ENCODE measurements at regions not wholly inside any gene's neighbourhood (a gene's known extent, or its start where the extent isn't known, plus 50 kb on each side); places are given as distances from the start of the nearest gene placed in this dataset.

GRCh38 chr6:156031516-156031915 lies 575.9 kb upstream of the NOX3 start:
- H3K36me3 ChIP-seq = no peaks in the 10 kb centered on the region
- no peak for TF ChIP-seq CTCF (IDR thresholded peaks at IDR 0.05)
- no peak for TF ChIP-seq POLR2A (IDR thresholded peaks at IDR 0.05)
- no peak overlapping the region for H3K4me3 ChIP-seq
- no peaks in the 10 kb centered on the region for H3K27me3 ChIP-seq
- intact Hi-C loops (cut with DNase I) = no loop called here
- DNase-seq (no peak), ATAC-seq (no peak)
- WGBS (ENCODE audit: insufficient coverage, low coverage, low lambda C conversion rate, missing lambda C conversion rate) = 22% methylated on average over 1 of the region's 1 CpG
- H3K4me1 ChIP-seq = no peaks in the 10 kb centered on the region
- H3K9me3 ChIP-seq = no peaks in the 10 kb centered on the region
- no peak overlapping the region for H3K27ac ChIP-seq

DNA sequence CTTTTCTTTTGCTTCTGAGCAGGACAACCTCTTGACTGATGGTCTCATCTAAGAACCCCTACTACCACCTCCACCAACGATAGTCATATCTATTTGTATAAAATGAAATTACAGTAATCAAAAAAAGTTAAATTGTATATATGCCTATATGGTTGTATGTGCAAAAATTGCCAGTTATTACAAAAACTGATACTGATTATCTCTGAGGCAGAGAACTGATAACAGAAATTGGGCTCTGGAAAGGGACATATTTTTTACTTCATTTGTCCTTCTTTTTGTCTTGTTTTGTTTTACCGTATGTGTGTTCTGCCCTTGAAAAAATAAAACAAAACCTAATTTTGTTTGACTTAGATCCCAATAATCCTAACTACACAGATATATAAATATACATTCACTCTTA lies 574.4 kb upstream of the NOX3 start:
- H3K9me3 ChIP-seq = no peaks in the 10 kb centered on the region
- intact Hi-C loops (cut with DNase I) = no loop called here
- H3K4me1 ChIP-seq = no peaks in the 10 kb centered on the region
- no peaks in the 10 kb centered on the region for H3K27me3 ChIP-seq
- no peak overlapping the region for H3K27ac ChIP-seq
- ATAC-seq (no peak), DNase-seq (no peak)
- 69% methylated on average over 2 of the region's 2 CpGs for WGBS (ENCODE audit: insufficient coverage, low coverage, low lambda C conversion rate, missing lambda C conversion rate)
- H3K4me3 ChIP-seq = no peak overlapping the region
- TF ChIP-seq CTCF (IDR thresholded peaks at IDR 0.05) = no peak
- TF ChIP-seq POLR2A (IDR thresholded peaks at IDR 0.05) = no peak
- no peaks in the 10 kb centered on the region for H3K36me3 ChIP-seq

DNA sequence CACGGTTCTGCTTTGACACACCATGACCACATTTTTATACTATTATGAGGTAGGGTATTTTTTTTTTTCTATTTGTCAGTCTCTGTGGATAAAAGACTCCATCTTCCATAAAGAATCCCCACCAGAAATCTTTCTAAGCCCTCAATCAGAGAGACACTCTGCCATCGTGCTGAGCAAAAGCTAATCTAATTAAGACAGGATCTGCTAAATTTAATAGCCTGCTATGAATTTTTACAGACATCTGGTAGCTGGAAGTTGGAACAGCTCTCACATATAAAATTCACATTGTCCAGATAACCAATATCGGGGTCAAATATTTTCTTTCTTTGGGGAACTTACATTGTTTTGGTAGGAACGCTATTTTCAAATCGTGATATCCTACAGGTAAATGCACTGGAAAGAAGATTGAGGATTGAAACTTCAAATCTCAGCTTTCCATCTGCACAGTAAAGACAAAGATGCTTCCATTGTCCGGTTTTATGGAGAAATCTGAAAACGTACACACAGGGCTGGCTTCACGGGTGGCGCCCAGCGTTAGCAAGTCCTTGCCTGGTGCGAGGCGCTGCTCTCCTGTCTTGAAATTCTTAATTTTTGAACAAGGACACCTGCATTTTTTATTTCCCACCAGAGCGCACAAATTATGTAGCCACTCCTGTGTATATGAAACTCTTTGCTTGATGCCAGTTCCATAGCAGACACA lies 573.8 kb upstream of the NOX3 start:
- no peak for TF ChIP-seq POLR2A (IDR thresholded peaks at IDR 0.05)
- TF ChIP-seq CTCF (IDR thresholded peaks at IDR 0.05) = no peak
- intact Hi-C loops (cut with DNase I) = no loop called here

GRCh38 chr6:156028335-156029131 lies 572.9 kb upstream of the NOX3 start:
- no peak for ATAC-seq

More for the DNA sequence above, 573.8 kb upstream of the NOX3 start:
- Histone ChIP-seq H3K9me3 (no peaks in the 10 kb centered on the region), H3K36me3 (no peaks in the 10 kb centered on the region), H3K4me1 (no peaks in the 10 kb centered on the region), H3K27me3 (no peaks in the 10 kb centered on the region), H3K27ac (no peak overlapping the region), H3K4me3 (no peak overlapping the region)
- DNase-seq = no peak
- no peak for ATAC-seq
- WGBS (ENCODE audit: insufficient coverage, low coverage, low lambda C conversion rate, missing lambda C conversion rate) = 71% methylated on average over 13 of the region's 13 CpGs

More at GRCh38 chr6:156028335-156029131, 572.9 kb upstream of the NOX3 start:
- no peak overlapping the region for H3K27ac ChIP-seq
- no peak overlapping the region for H3K4me3 ChIP-seq
- H3K36me3 ChIP-seq = no peaks in the 10 kb centered on the region
- no peaks in the 10 kb centered on the region for H3K4me1 ChIP-seq
- no peak for TF ChIP-seq POLR2A (IDR thresholded peaks at IDR 0.05)
- no peak for TF ChIP-seq CTCF (IDR thresholded peaks at IDR 0.05)
- no peaks in the 10 kb centered on the region for H3K27me3 ChIP-seq
- 25% methylated on average over 12 of the region's 15 CpGs for WGBS (ENCODE audit: insufficient coverage, low coverage, low lambda C conversion rate, missing lambda C conversion rate)
- intact Hi-C loops (cut with DNase I) = no loop called here
- DNase-seq = no peak
- no peaks in the 10 kb centered on the region for H3K9me3 ChIP-seq
